Neural cell (in vitro differentiated cells): ENCODE measurements at regions not wholly inside any gene's neighbourhood (a gene's known extent, or its start where the extent isn't known, plus 50 kb on each side); places are given as distances from the start of the nearest gene placed in this dataset.

ENCODE experiments used
- RAD21 ChIP-seq: fragments of 450-650 bp; conservative IDR thresholded peaks from 2 replicates; pipeline ENCODE4 v1.6.1; 2014; ENCODE audit warnings: antibody characterized with exemption, mild to moderate bottlenecking, moderate library complexity
- TAF1 ChIP-seq: IDR thresholded peaks from 2 replicates; pipeline ENCODE4 v1.6.1; 2012; ENCODE audit warnings: low read depth
- TF ChIP-seq, protein P1 (sequence below): fragments of 450-650 bp; IDR thresholded peaks from 2 replicates; pipeline ENCODE4 v1.5.1; 2014; ENCODE audit warnings: antibody characterized with exemption, mild to moderate bottlenecking, moderate library complexity; ENCODE audit not compliant: poor library complexity, severe bottlenecking

DNA sequence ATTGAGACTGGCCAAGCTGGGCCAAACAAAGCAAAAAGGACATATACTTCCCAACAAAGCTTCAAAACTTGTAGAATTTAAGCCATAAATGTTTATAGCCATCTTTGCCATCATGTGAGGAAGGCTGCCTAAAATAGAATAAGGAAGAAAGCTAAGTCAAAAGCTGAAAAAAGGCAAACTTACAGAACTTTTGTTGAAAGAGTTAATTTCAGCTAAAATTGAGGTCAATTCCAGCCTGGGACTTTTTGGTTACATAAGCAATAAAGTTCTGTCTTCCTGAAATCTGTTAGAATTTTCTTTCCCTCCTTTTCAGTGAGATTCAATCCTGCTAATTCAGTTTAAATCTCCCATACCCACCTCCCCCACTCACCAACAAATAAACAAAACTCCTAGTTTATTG is 227.9 kb upstream of the MARCKS start:
- TF ChIP-seq, protein P1, sequence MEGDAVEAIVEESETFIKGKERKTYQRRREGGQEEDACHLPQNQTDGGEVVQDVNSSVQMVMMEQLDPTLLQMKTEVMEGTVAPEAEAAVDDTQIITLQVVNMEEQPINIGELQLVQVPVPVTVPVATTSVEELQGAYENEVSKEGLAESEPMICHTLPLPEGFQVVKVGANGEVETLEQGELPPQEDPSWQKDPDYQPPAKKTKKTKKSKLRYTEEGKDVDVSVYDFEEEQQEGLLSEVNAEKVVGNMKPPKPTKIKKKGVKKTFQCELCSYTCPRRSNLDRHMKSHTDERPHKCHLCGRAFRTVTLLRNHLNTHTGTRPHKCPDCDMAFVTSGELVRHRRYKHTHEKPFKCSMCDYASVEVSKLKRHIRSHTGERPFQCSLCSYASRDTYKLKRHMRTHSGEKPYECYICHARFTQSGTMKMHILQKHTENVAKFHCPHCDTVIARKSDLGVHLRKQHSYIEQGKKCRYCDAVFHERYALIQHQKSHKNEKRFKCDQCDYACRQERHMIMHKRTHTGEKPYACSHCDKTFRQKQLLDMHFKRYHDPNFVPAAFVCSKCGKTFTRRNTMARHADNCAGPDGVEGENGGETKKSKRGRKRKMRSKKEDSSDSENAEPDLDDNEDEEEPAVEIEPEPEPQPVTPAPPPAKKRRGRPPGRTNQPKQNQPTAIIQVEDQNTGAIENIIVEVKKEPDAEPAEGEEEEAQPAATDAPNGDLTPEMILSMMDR = no peak
- no peak for TF ChIP-seq RAD21
- TF ChIP-seq TAF1 = no peak
